IMR-90 (cell line): ENCODE measurements at regions not wholly inside any gene's neighbourhood (a gene's known extent, or its start where the extent isn't known, plus 50 kb on each side); places are given as distances from the start of the nearest gene placed in this dataset.

Experiments
- ATAC-seq: fragments of 200-7000 bp; cut with Tn5 transposase; 2 replicates; pipeline ENCODE4 v1.9.1; 2020; ENCODE audit warnings: low read depth, mild to moderate bottlenecking, moderate library complexity
- BruUV-seq: library from RNA; stranded (reverse); fragments of 400-500 nt; replicated peaks from 2 replicates; lab custom pipeline; 2021; lab: Mats Ljungman, UMichigan
- CTCF ChIA-PET: fragments of 300-600 bp; formaldehyde crosslinking; extraction: SDS; loops from one replicate; lab custom pipeline; 2021; ENCODE audit warnings: antibody characterized with exemption; lab: Yijun Ruan, JAX
- POLR2A ChIA-PET: fragments of 300-600 bp; sonication (Branson Sonifier 250); formaldehyde crosslinking; loops from one replicate; lab custom pipeline; 2022; ENCODE audit warnings: antibody characterized with exemption; ENCODE audit not compliant: unreplicated experiment; lab: Charles Lee
- DNase-seq: peaks from one replicate; pipeline ENCODE4 v3.0.0; 2013
- H2AFZ ChIP-seq: replicated peaks from 2 replicates; pipeline ENCODE3; 2013; ENCODE audit warnings: low read length, mild to moderate bottlenecking; ENCODE audit not compliant: poor library complexity
- H2AK5ac ChIP-seq: 2 replicates; pipeline ENCODE4 v1.6.1; 2013; ENCODE audit warnings: low read depth, low read length, inconsistent platforms
- H2AK9ac ChIP-seq: replicated peaks from 2 replicates; pipeline ENCODE3; 2013; ENCODE audit warnings: mild to moderate bottlenecking, low read depth, low read length, moderate library complexity; ENCODE audit not compliant: poor library complexity
- H2BK120ac ChIP-seq: 2 replicates; pipeline ENCODE4 v1.6.1; 2013; ENCODE audit warnings: low read depth, low read length, inconsistent platforms
- H2BK15ac ChIP-seq: 3 replicates; pipeline ENCODE4 v1.6.1; 2013; ENCODE audit warnings: low read depth, low read length, inconsistent platforms
- H2BK20ac ChIP-seq: 2 replicates; pipeline ENCODE4 v1.6.1; 2013; ENCODE audit warnings: low read depth, mild to moderate bottlenecking, inconsistent platforms, low read length, moderate library complexity
- H2BK5ac ChIP-seq: 2 replicates; pipeline ENCODE4 v1.6.1; 2013; ENCODE audit warnings: mild to moderate bottlenecking, low read depth, low read length, inconsistent platforms; ENCODE audit not compliant: poor library complexity, severe bottlenecking
- H3K14ac ChIP-seq: replicated peaks from 2 replicates; pipeline ENCODE4 v1.6.1; 2013; ENCODE audit warnings: low read depth, low read length, inconsistent platforms
- H3K18ac ChIP-seq: 2 replicates; pipeline ENCODE4 v1.6.1; 2013; ENCODE audit warnings: low read depth, low read length, control low read depth
- H3K23ac ChIP-seq: 2 replicates; pipeline ENCODE4 v1.6.1; 2013; ENCODE audit warnings: low read depth, low read length, inconsistent platforms
- H3K27ac ChIP-seq: 2 replicates; pipeline ENCODE4 v1.5.1; 2013; ENCODE audit warnings: mild to moderate bottlenecking, control low read depth, low read length; ENCODE audit not compliant: insufficient read depth
- H3K27me3 ChIP-seq: 2 replicates; pipeline ENCODE4 v1.6.1; 2013; ENCODE audit warnings: low read length; ENCODE audit not compliant: control insufficient read depth, insufficient read depth
- H3K36me3 ChIP-seq: 2 replicates; pipeline ENCODE4 v1.6.1; 2013; ENCODE audit warnings: low read length, mixed read lengths; ENCODE audit not compliant: control insufficient read depth, insufficient read depth
- H3K4ac ChIP-seq: 2 replicates; pipeline ENCODE4 v1.6.1; 2013; ENCODE audit warnings: low read depth, low read length, inconsistent platforms
- H3K4me1 ChIP-seq: 2 replicates; pipeline ENCODE4 v1.6.1; 2013; ENCODE audit warnings: low read length, mixed read lengths; ENCODE audit not compliant: control insufficient read depth, insufficient read depth
- H3K4me2 ChIP-seq: 2 replicates; pipeline ENCODE4 v1.6.1; 2013; ENCODE audit warnings: low read depth, mild to moderate bottlenecking, control low read depth, low read length, moderate library complexity
- H3K4me3 ChIP-seq: 2 replicates; pipeline ENCODE4 v1.5.1; 2013; ENCODE audit warnings: low read depth, mild to moderate bottlenecking, control low read depth, low read length, moderate library complexity; ENCODE audit not compliant: insufficient read depth
- H3K56ac ChIP-seq: 2 replicates; pipeline ENCODE4 v1.6.1; 2013; ENCODE audit warnings: low read length, inconsistent platforms; ENCODE audit not compliant: insufficient read depth; ENCODE audit errors: extremely low read depth
- H3K79me1 ChIP-seq, 2 experiments: 2 replicates each; pipeline ENCODE4 v1.6.1; 2013; ENCODE audit warnings: low read length in 2 of 2, inconsistent platforms in 1 of 2, low read depth in 1 of 2
- H3K9ac ChIP-seq: 2 replicates; pipeline ENCODE4 v1.6.1; 2013; ENCODE audit warnings: low read depth, low read length, control low read depth
- H3K9me1 ChIP-seq: 2 replicates; pipeline ENCODE4 v1.6.1; 2013; ENCODE audit warnings: low read length, inconsistent platforms; ENCODE audit not compliant: insufficient read depth
- H3K9me3 ChIP-seq: 2 replicates; pipeline ENCODE4 v1.6.1; 2013; ENCODE audit warnings: low read length; ENCODE audit not compliant: control insufficient read depth, insufficient read depth
- H4K20me1 ChIP-seq: 2 replicates; pipeline ENCODE4 v1.6.1; 2013; ENCODE audit warnings: low read length, inconsistent platforms; ENCODE audit not compliant: insufficient read depth
- H4K5ac ChIP-seq: 2 replicates; pipeline ENCODE4 v1.6.1; 2013; ENCODE audit warnings: mild to moderate bottlenecking, low read depth, low read length, control low read depth
- H4K8ac ChIP-seq, 2 experiments: 2 replicates each; pipeline ENCODE4 v1.6.1; 2013; ENCODE audit warnings: low read depth in 2 of 2, low read length in 2 of 2, control low read depth in 1 of 2, inconsistent platforms in 1 of 2
- H4K91ac ChIP-seq: 2 replicates; pipeline ENCODE4 v1.6.1; 2013; ENCODE audit warnings: low read depth, low read length, inconsistent platforms; ENCODE audit not compliant: insufficient read depth
- BHLHE40 ChIP-seq: fragments of 150-350 bp; IDR thresholded peaks from 2 replicates; pipeline ENCODE4 v1.6.1; 2016; ENCODE audit warnings: mild to moderate bottlenecking, low read depth, low read length
- CEBPB ChIP-seq: IDR thresholded peaks from 2 replicates; pipeline ENCODE4 v1.6.1; 2012; ENCODE audit warnings: low read depth, low read length, improper control_type of control experiment
- CHD1 ChIP-seq: IDR thresholded peaks from 2 replicates; pipeline ENCODE4 v1.6.1; 2012; ENCODE audit warnings: low read depth, low read length, improper control_type of control experiment
- ELK1 ChIP-seq: fragments of 150-350 bp; IDR thresholded peaks from 2 replicates; pipeline ENCODE4 v1.6.1; 2016; ENCODE audit warnings: low read depth, mild to moderate bottlenecking, low read length, moderate library complexity, borderline replicate concordance
- FOS ChIP-seq: fragments of 150-350 bp; IDR thresholded peaks from 2 replicates; pipeline ENCODE4 v1.6.1; 2016; ENCODE audit warnings: low read depth, low read length
- MAFK ChIP-seq: IDR thresholded peaks from 2 replicates; pipeline ENCODE4 v1.6.1; 2012; ENCODE audit warnings: low read depth, low read length, improper control_type of control experiment
- MAZ ChIP-seq: IDR thresholded peaks from 2 replicates; pipeline ENCODE4 v1.6.1; 2012; ENCODE audit warnings: low read depth, mild to moderate bottlenecking, low read length, improper control_type of control experiment, moderate library complexity, borderline replicate concordance
- MXI1 ChIP-seq: IDR thresholded peaks from 2 replicates; pipeline ENCODE4 v1.6.1; 2012; ENCODE audit warnings: low read depth, mild to moderate bottlenecking, low read length, moderate library complexity, borderline replicate concordance
- NFE2L2 ChIP-seq: fragments of 150-350 bp; IDR thresholded peaks from 2 replicates; pipeline ENCODE4 v1.6.1; 2016; ENCODE audit warnings: low read depth, mild to moderate bottlenecking, low read length
- POLR2A ChIP-seq: IDR thresholded peaks from 2 replicates; pipeline ENCODE4 v1.6.1; 2012; ENCODE audit warnings: mild to moderate bottlenecking, low read depth, low read length
- RAD21 ChIP-seq: IDR thresholded peaks from 2 replicates; pipeline ENCODE4 v1.6.1; 2012; ENCODE audit warnings: low read length, improper control_type of control experiment
- RCOR1 ChIP-seq: IDR thresholded peaks from 2 replicates; pipeline ENCODE4 v1.6.1; 2012; ENCODE audit warnings: mild to moderate bottlenecking, low read length, improper control_type of control experiment; ENCODE audit not compliant: insufficient replicate concordance
- RFX5 ChIP-seq: IDR thresholded peaks from 2 replicates; pipeline ENCODE4 v1.8.0; 2012; ENCODE audit warnings: low read depth, mild to moderate bottlenecking, low read length, moderate library complexity
- SMC3 ChIP-seq: fragments of 150-350 bp; IDR thresholded peaks from 2 replicates; pipeline ENCODE4 v1.6.1; 2016; ENCODE audit warnings: low read depth, mild to moderate bottlenecking, antibody characterized with exemption, low read length, moderate library complexity
- WGBS, 2 experiments: methylation state at CpG; one replicate each; pipeline versions ENCODE4 v1.1.5 to v1.1.7; 2013; ENCODE audit warnings: missing lambda C conversion rate in 2 of 2; ENCODE audit not compliant: insufficient read length in 1 of 2; ENCODE audit errors: extremely low coverage in 2 of 2; 5-methylcytosine and 5-hydroxymethylcytosine counted together
- dilution Hi-C: fragments of 300-500 bp; cut with HindIII; formaldehyde crosslinking; loops from one replicate; pipeline ENCODE4 v1.14.3; 2018; ENCODE audit warnings: low sequenced_read_pairs; ENCODE audit not compliant: unreplicated experiment
- in situ Hi-C: fragments of 300-500 bp; cut with MboI; formaldehyde crosslinking; loops from 3 replicates; pipeline ENCODE4 v1.14.3; 2019; ENCODE audit warnings: low sequenced_read_pairs, inconsistent platforms, mixed read lengths
- intact Hi-C: fragments of 100-400 bp; cut with micrococcal nuclease; formaldehyde crosslinking; loops from 2 replicates; pipeline ENCODE4 v1.10.0; 2022
- TF ChIP-seq, protein P1 (sequence below): fragments of 150-350 bp; IDR thresholded peaks from 2 replicates; pipeline ENCODE4 v1.6.1; 2017; ENCODE audit warnings: mild to moderate bottlenecking, antibody characterized with exemption, low read length, low read depth
- TF ChIP-seq, protein P2 (sequence below): conservative IDR thresholded peaks from 2 replicates; pipeline ENCODE4 v1.5.1; 2012; ENCODE audit warnings: mild to moderate bottlenecking, low read depth, low read length, improper control_type of control experiment

GRCh38 chr2:235171550-235172031 lies 219.8 kb downstream of the SH3BP4 start:
- ChIA-PET CTCF (interaction anchor here (0.6 to 0.8 kb wide), 2 partner anchors 30 to 45 kb away, joined by 3 read pairs; no protein-coding TSS in a partner anchor), POLR2A (no interaction called here)
- H3K79me1 ChIP-seq = no peaks in the 10 kb centered on the region
- peak overlapping the region; percentile 23; the same call in 1 of the 2 replicates for H3K27ac ChIP-seq
- no TSS peak for BruUV-seq
- in situ Hi-C loops = no loop called here
- ATAC-seq = peak; percentile 50
- peak overlapping the region; percentile 71 for H2BK120ac ChIP-seq
- peak overlapping the region; percentile 91 for H2AK5ac ChIP-seq
- no peak overlapping the region for H2BK15ac ChIP-seq
- peaks cover 5% of the 10 kb centered on the region for H3K27me3 ChIP-seq
- H2BK5ac ChIP-seq = peak overlapping the region; percentile 53
- H4K20me1 ChIP-seq = no peaks in the 10 kb centered on the region
- H2BK20ac ChIP-seq = peak overlapping the region; percentile 85
- peak overlapping the region; percentile 68 for H4K91ac ChIP-seq
- intact Hi-C loops = no loop called here
- dilution Hi-C loops = no loop called here
- H3K9me3 ChIP-seq = no peaks in the 10 kb centered on the region
- H3K4me2 ChIP-seq = peak overlapping the region; percentile 4; the same call in 1 of the 2 replicates
- no peak for TF ChIP-seq CHD1
- TF ChIP-seq FOS = peak; percentile 48; the same call in 1 of the 2 replicates
- no peak for TF ChIP-seq MAZ
- TF ChIP-seq ELK1 = no peak
- TF ChIP-seq SMC3 = no peak
- peak; percentile 24; the same call in 1 of the 2 replicates for TF ChIP-seq BHLHE40
- TF ChIP-seq, protein P1, sequence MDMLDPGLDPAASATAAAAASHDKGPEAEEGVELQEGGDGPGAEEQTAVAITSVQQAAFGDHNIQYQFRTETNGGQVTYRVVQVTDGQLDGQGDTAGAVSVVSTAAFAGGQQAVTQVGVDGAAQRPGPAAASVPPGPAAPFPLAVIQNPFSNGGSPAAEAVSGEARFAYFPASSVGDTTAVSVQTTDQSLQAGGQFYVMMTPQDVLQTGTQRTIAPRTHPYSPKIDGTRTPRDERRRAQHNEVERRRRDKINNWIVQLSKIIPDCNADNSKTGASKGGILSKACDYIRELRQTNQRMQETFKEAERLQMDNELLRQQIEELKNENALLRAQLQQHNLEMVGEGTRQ = no peak
- TF ChIP-seq POLR2A = no peak
- TF ChIP-seq, protein P2, sequence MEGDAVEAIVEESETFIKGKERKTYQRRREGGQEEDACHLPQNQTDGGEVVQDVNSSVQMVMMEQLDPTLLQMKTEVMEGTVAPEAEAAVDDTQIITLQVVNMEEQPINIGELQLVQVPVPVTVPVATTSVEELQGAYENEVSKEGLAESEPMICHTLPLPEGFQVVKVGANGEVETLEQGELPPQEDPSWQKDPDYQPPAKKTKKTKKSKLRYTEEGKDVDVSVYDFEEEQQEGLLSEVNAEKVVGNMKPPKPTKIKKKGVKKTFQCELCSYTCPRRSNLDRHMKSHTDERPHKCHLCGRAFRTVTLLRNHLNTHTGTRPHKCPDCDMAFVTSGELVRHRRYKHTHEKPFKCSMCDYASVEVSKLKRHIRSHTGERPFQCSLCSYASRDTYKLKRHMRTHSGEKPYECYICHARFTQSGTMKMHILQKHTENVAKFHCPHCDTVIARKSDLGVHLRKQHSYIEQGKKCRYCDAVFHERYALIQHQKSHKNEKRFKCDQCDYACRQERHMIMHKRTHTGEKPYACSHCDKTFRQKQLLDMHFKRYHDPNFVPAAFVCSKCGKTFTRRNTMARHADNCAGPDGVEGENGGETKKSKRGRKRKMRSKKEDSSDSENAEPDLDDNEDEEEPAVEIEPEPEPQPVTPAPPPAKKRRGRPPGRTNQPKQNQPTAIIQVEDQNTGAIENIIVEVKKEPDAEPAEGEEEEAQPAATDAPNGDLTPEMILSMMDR = no peak
- no peak for TF ChIP-seq RFX5
- peak; percentile 84 for TF ChIP-seq MAFK
- no peak for TF ChIP-seq RCOR1
- no peak for TF ChIP-seq CEBPB
- no peak for TF ChIP-seq RAD21
- peak; percentile 98 for TF ChIP-seq NFE2L2
- TF ChIP-seq MXI1 = no peak
- H3K14ac ChIP-seq = peak overlapping the region; percentile 57
- H3K23ac ChIP-seq = peak overlapping the region; percentile 51; the same call in 1 of the 2 replicates
- H4K8ac ChIP-seq = peak overlapping the region in 1 of 2 experiments; percentile 71; a peak in 2 of 4 replicates
- H3K4me3 ChIP-seq = no peak overlapping the region
- peak overlapping the region; percentile 9 for H2AFZ ChIP-seq
- no peaks in the 10 kb centered on the region for H3K36me3 ChIP-seq
- peaks cover 12% of the 10 kb centered on the region for H3K4me1 ChIP-seq
- peak overlapping the region; percentile 80 for H3K18ac ChIP-seq
- H3K9ac ChIP-seq = peak overlapping the region; percentile 17; the same call in 1 of the 2 replicates
- peaks cover 10% of the 10 kb centered on the region for H3K9me1 ChIP-seq
- peak; percentile 81 for DNase-seq
- peak overlapping the region; percentile 73 for H3K4ac ChIP-seq
- peak overlapping the region; percentile 70 for H4K5ac ChIP-seq
- no peak overlapping the region for H2AK9ac ChIP-seq
- 67% methylated on average over 2 of the region's 4 CpGs; no CpG with 5 or more reads in 1 of the 2 experiments for WGBS, 2 experiments
- peak overlapping the region; percentile 16; the same call in 1 of the 2 replicates for H3K56ac ChIP-seq
